GM18505 (cell line): ENCODE measurements at regions not wholly inside any gene's neighbourhood (a gene's known extent, or its start where the extent isn't known, plus 50 kb on each side); places are given as distances from the start of the nearest gene placed in this dataset.
"Not testable (repeated sequence)": the region's sequence is repeated elsewhere in the genome, so short reads cannot be mapped to it uniquely, and the experiment has no call there.

Experiments
- ATAC-seq: cut with Tn5 transposase; IDR thresholded peaks from one replicate; pipeline ENCODE4 v1.9.1; 2021; ENCODE audit not compliant: unreplicated experiment
- POLR2A ChIP-seq: IDR thresholded peaks from 4 replicates; pipeline ENCODE4 v1.6.1; 2011; ENCODE audit warnings: borderline replicate concordance; ENCODE audit not compliant: insufficient read depth, insufficient read length; ENCODE audit errors: extremely low read depth

GRCh38 chr6:15147827-15148226 lies 98.0 kb upstream of the JARID2 start:
- ATAC-seq: no peak

DNA sequence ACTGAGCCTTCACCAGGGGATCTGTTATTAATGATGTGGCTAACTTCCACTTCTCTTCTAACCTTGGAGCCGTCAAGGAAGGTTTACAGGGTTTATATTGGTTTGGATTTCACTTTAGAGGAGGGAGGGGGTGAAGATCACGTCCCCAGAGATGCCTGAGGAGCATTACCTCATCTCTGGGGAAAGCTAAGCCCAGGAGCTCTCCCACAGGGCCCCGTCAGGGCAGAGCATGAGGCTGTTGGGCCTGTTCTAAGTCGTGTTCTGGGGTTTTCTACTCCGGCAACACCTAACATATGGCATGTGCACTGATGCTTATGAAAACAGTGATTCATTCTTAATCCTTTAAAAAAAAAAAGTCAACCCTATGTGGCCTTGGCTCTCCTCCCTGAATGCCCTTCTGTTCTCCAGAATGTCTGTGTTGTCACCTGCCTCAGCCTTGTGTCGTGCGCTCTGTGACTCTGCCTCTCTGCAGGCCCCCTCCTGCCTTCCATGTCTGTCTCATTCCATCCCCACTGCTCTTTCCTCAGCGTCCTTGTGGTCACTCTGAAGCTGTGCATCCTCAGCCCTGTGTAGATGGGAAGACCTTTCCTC lies 97.4 kb upstream of the JARID2 start:
- no peak for TF ChIP-seq POLR2A
- no peak for ATAC-seq

More at GRCh38 chr6:15147827-15148226, 98.0 kb upstream of the JARID2 start:
- TF ChIP-seq POLR2A: no peak

DNA sequence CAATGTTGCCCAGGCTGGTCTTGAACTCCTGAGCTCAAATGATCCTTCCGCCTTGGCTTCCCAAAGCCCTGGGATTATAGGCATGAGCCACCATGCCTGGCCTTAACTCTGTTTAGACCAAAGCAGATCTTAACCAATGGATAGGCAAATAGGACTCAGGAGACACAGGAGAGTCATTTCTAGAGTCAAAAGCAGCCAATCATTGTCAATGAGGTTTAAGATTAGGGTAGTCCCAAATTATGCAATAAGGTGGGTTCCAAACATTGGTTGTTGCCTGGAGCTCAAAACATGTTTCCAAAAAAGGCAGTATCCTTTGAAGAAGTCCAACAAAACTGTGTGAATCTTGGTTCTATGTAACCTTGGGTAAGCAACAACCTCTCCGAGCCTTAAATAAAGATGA lies 95.7 kb upstream of the JARID2 start:
- ATAC-seq: no peak
- no peak for TF ChIP-seq POLR2A

GRCh38 chr6:15152700-15153099 lies 93.2 kb upstream of the JARID2 start:
- no peak for ATAC-seq
- no peak for TF ChIP-seq POLR2A

DNA sequence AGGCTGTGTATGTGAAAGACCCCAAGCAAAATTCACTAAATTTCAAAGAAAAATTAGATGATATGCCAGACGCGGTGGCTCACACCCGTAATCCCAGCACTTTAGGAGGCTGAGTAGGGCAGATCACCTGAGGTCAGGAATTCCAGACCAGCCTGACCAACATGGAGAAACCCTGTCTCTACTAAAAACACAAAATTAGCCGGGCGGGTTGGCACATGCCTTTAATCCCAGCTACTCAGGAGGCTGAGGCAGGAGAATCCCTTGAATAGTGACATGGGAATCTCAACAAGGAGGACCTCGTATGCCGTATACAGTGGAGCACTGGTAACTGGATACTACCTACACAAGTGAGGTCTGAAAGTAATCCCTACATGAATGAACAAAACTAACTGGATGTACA lies 92.7 kb upstream of the JARID2 start:
- ATAC-seq: no peak
- no peak for TF ChIP-seq POLR2A

DNA sequence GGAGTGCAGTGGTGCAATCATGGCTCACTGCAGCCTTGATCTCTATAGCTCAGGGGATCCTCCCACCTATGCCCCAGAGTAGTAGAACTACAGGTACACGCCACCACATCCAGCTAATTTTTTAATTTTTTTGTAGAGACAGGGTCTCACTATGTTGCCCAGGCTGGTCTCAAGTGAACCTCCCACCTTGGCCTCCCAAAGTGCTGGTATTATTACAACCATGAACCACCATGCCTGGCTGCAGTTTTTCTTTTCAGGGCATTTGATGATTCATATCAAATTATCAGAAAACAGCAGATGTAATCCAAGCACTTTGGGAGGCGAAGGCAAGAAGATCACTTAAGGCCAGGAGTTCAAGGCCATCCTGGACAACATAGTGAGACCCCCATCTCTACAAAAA lies 88.4 kb upstream of the JARID2 start:
- no peak for TF ChIP-seq POLR2A
- ATAC-seq: no peak

DNA sequence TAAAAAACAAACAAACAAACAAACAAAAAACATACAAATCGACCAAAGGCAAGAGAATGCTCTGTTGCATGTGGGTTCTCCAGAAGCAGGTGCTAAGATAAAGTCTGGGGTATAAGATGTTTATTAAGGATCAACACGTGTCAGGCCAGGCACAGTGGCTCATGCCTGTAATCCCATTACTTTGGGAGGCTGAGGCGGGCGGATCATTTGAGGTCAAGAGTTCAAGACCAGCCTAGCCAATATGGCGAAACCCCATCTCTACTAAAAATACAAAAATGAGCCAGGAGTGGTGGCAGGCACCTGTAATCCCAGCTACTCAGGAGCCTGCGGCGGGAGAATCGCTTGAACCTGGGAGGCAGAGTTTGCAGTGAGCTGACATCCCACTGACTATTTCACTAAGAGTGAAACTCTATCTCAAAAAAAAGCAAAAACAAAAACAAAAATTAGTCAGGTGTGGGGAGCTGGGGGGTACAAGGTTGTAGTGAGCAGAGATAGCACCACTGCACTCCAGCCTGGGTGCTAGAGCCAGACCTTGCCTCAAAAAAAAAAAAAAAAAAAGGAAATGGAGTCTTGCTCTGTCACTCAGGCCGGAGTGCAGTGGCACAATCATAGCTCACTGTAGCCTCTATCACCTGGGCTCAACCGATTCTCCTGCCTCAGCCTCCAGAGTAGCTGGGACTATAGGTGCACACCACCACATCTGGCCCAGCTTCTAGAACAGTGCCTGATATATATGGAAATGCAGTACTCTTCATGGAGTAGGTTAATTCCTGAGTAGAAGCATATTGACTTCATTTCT lies 86.8 kb upstream of the JARID2 start:
- no peak for ATAC-seq
- no peak for TF ChIP-seq POLR2A

- ATAC-seq: no peak
- no peak for TF ChIP-seq POLR2A
Observed at GRCh38 chr6:15160812-15161211, 85.1 kb upstream of the JARID2 start.

DNA sequence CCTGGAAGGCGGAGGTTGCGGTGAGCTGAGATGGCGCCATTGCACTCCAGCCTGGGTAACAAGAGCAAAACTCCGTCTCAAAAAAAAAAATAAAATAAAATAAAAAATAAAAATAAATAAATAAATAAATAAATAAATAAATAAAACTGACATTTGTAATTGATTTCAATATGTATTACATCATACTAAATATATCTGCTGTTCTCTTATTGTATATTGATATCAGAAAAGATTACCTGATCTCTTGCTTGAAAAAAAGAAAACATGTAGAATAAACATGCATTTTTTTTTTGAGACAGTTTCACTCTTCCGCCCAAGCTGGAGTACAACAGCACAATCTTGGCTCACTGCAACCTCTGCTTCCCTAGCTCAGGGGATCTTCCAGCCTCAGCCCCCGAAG lies 81.0 kb upstream of the JARID2 start:
- not testable (repeated sequence) for ATAC-seq

- no peak for TF ChIP-seq POLR2A
- no peak for ATAC-seq
Observed at GRCh38 chr6:15166121-15166520, 79.7 kb upstream of the JARID2 start.

GRCh38 chr6:15170126-15170525 lies 75.7 kb upstream of the JARID2 start:
- no peak for ATAC-seq
- no peak for TF ChIP-seq POLR2A

GRCh38 chr6:15171026-15171425 lies 74.8 kb upstream of the JARID2 start:
- TF ChIP-seq POLR2A: no peak
- ATAC-seq: no peak

- ATAC-seq: no peak
- no peak for TF ChIP-seq POLR2A
Observed at GRCh38 chr6:15176816-15177370, 69.0 kb upstream of the JARID2 start.

GRCh38 chr6:15183979-15184378 lies 61.9 kb upstream of the JARID2 start:
- no peak for TF ChIP-seq POLR2A
- ATAC-seq: no peak
